ENCODE measurements at regions not wholly inside any gene's neighbourhood (a gene's known extent, or its start where the extent isn't known, plus 50 kb on each side); places are given as distances from the start of the nearest gene placed in this dataset.
"Not testable (repeated sequence)": the region's sequence is repeated elsewhere in the genome, so short reads cannot be mapped to it uniquely, and the experiment has no call there.

DNA sequence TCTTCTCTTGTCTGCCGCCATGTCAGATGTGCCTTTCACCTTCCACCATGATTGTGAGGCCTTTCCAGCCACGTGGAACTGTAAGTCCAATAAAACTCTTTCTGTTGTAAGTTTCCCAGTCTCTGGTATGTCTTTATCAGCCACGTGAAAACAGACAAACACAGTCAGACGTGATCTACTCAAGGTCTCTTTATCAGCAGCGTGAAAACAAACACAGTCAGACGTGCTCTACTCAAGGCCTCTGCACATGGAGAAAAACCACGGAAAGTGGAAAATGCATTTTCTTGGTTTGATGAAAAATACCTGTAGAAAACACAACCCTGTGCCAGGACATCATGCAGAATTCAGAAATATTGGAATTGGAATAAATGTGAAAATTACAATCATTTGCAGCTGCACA is 1115.7 kb downstream of the TMEM121 start:
- TF ChIP-seq, protein P1, sequence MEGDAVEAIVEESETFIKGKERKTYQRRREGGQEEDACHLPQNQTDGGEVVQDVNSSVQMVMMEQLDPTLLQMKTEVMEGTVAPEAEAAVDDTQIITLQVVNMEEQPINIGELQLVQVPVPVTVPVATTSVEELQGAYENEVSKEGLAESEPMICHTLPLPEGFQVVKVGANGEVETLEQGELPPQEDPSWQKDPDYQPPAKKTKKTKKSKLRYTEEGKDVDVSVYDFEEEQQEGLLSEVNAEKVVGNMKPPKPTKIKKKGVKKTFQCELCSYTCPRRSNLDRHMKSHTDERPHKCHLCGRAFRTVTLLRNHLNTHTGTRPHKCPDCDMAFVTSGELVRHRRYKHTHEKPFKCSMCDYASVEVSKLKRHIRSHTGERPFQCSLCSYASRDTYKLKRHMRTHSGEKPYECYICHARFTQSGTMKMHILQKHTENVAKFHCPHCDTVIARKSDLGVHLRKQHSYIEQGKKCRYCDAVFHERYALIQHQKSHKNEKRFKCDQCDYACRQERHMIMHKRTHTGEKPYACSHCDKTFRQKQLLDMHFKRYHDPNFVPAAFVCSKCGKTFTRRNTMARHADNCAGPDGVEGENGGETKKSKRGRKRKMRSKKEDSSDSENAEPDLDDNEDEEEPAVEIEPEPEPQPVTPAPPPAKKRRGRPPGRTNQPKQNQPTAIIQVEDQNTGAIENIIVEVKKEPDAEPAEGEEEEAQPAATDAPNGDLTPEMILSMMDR (IDR thresholded peaks at IDR 0.05; ENCODE audit: low read depth, low read length, missing control alignments) = no peak
- Histone ChIP-seq H3K4me3 (ENCODE audit: low read depth, low read length) (no peak overlapping the region), H3K36me3 (replicated peaks) (no peaks in the 10 kb centered on the region), H3K27ac (no peak overlapping the region), H3K27me3 (replicated peaks) (no peaks in the 10 kb centered on the region)
- in situ Hi-C loops (cut with HindIII; ENCODE audit: low pct_ligation_motif_present, low sequenced_read_pairs) = no loop called here
- DNase-seq = no peak

DNA sequence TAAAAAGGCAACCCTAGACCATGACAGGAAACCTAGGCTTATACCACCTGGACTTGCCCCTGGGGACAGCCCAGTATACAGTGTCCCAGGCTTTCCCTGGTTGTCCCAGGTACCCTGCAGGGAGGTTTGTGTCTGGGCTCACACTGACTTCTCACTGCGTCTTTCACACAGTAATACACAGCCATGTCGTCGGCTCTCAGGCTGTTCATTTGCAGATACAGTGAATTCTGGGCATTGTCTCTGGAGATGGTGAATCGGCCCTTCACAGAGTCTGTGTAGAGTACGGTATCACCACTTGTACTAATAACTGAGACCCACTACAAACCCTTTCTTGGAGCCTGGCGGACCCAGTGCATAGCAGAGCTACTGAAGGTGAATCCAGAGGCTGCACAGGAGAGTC is 1116.6 kb downstream of the TMEM121 start:
- in situ Hi-C loops (cut with HindIII; ENCODE audit: low pct_ligation_motif_present, low sequenced_read_pairs); H3K36me3 ChIP-seq (replicated peaks); DNase-seq; H3K4me3 ChIP-seq (ENCODE audit: low read depth, low read length); H3K27ac ChIP-seq; H3K27me3 ChIP-seq (replicated peaks): not testable (repeated sequence)

DNA sequence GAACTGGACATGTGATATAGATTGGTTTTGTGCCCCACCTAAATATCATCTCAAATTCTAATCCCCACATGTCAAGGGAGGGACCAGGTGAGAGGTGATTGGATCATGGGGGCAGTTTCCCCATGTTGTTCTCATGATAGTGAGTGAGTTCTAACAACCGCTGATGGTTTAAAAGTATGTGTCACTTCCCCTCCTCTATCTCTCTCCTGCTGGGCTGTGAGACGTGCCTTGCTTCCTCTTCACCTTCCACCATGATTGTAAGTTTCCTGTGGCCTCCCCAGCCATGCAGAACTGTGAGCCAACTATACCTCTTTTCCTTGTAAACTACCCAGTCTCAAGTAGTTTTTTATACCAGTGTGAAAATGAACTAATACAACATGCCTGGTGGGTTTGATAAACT is 1122.5 kb downstream of the TMEM121 start:
- in situ Hi-C loops (cut with HindIII; ENCODE audit: low pct_ligation_motif_present, low sequenced_read_pairs); DNase-seq; H3K36me3 ChIP-seq (replicated peaks); H3K27me3 ChIP-seq (replicated peaks); H3K4me3 ChIP-seq (ENCODE audit: low read depth, low read length); H3K27ac ChIP-seq: not testable (repeated sequence)

DNA sequence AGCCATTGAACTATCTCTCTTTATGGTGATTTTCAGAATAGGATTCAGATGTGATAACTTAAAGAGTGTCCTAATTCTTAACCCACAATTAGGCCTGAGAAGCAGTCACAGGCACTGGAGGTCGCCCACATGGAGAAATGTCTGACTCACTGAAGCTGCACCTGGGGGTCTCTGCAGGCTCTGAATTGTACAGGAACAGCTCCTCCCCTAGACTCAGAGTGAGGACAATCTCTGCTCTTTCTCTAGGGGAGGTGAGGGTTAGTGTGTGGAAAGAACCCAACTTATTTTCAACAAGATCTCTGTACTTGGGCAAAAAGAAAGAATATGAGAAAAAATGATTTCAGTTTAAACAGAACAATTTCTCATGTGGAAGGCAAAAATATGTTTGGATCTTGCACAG is 1124.6 kb downstream of the TMEM121 start:
- DNase-seq = no peak
- in situ Hi-C loops (cut with HindIII; ENCODE audit: low pct_ligation_motif_present, low sequenced_read_pairs) = no loop called here
- H3K27ac ChIP-seq = no peak overlapping the region
- no peak overlapping the region for H3K4me3 ChIP-seq (ENCODE audit: low read depth, low read length)
- TF ChIP-seq, protein P1 (IDR thresholded peaks at IDR 0.05; ENCODE audit: low read depth, low read length, missing control alignments) = no peak
- H3K36me3 ChIP-seq (replicated peaks) = no peaks in the 10 kb centered on the region
- H3K27me3 ChIP-seq (replicated peaks) = no peaks in the 10 kb centered on the region

DNA sequence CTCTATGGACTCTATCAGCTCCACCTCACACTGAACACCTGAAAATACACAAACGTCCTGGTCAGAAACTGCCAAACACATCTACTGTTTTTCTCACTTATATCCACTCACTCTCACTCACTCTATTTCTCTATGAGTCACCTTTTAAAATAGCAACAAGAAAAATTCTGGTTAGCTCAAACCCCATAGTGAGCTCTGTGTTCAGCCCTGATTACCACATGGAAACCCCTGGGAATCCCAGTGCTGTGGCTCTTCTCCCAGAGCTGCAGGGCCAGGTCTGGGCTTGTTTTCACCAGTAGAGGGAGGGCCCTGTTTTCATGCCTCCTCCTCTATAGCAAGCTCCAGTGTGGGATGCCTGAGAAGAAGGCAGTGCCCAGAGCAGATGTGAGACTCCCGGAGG is 1126.1 kb downstream of the TMEM121 start:
- Histone ChIP-seq H3K4me3 (ENCODE audit: low read depth, low read length) (no peak overlapping the region), H3K27me3 (replicated peaks) (no peaks in the 10 kb centered on the region), H3K36me3 (replicated peaks) (no peaks in the 10 kb centered on the region), H3K27ac (no peak overlapping the region)
- in situ Hi-C loops (cut with HindIII; ENCODE audit: low pct_ligation_motif_present, low sequenced_read_pairs) = no loop called here
- no peak for DNase-seq
- TF ChIP-seq, protein P1 (IDR thresholded peaks at IDR 0.05; ENCODE audit: low read depth, low read length, missing control alignments) = no peak

DNA sequence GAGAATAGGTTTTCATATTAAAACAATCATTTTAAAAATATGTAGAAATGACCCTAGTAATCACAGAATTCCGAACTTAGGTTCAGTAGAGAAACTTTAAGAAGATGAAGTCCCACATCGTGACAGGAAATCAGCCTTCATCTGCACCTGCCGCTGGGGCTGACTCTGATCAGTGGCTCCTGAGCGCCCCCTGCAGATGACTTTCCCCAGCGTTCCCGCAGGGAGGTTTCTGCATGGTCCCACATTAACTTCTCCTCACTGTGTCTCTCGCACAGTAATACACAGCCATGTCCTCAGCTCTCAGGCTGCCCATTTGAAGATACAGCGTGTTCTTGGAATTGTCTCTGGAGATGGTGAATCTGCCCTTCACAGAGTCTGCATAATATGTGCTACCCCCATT is 1131.1 kb downstream of the TMEM121 start:
- in situ Hi-C loops (cut with HindIII; ENCODE audit: low pct_ligation_motif_present, low sequenced_read_pairs) = no loop called here
- no peak for DNase-seq
- no peak overlapping the region for H3K4me3 ChIP-seq (ENCODE audit: low read depth, low read length)

DNA sequence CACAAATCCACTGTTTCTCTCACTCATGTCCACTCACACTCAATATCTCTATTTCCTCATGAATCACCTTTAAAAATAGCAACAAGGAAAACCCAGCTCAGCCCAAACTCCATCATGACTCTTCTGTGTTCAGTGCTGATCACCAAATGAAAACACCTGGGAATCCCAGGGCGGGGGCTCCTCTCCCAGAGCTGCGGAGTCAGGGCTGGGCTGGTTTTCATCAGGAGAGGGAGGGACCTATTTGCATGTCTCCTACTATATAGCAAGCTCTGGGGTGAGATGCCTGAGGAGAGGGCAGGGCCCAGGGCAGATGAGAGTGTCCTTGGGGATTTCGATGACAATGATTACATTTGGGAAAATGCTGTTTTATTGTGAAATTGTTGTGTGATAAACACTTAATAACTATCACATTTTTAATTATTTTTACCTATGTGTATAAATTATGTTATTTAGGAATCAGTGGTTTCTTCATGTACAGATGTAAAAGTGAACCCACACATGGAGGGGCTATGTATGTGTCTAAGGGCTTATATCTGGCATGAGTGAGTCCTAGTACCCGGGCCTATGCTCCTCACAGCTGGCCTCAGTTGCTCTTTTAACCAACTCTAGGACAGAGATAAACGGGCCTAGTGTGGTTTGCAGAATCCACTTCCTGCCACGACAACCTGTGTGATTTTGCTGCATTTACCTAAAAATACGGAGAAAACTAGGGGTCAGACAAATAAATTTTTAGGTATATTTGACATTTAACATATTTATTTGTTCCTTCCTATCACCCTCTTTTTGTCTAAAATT is 1131.9 kb downstream of the TMEM121 start:
- H3K27ac ChIP-seq; H3K4me3 ChIP-seq (ENCODE audit: low read depth, low read length); H3K36me3 ChIP-seq (replicated peaks); DNase-seq; H3K27me3 ChIP-seq (replicated peaks); in situ Hi-C loops (cut with HindIII; ENCODE audit: low pct_ligation_motif_present, low sequenced_read_pairs): not testable (repeated sequence)

More for the DNA sequence above, 1131.1 kb downstream of the TMEM121 start:
- Histone ChIP-seq H3K36me3 (replicated peaks) (no peaks in the 10 kb centered on the region), H3K27me3 (replicated peaks) (no peaks in the 10 kb centered on the region), H3K27ac (no peak overlapping the region)
- TF ChIP-seq, protein P1 (IDR thresholded peaks at IDR 0.05; ENCODE audit: low read depth, low read length, missing control alignments) = no peak

DNA sequence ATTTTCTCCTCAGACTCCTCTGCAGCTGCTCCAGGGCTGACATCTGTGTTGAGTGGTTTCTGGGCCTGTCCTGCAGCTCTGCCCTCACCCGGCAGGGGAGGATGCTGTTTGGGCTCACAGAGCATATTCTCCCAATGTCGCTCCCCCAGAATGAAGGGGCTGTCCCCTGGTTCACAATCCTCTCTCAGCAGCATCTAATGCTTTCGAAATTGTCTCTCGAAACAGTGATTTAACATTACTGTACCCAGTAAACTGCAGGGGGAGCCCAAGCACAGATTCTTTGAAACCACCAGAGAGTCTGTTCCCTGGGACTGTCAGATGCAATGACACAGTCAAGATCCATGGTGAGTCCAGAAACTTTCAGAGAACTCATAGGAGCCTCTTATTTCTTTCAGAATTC is 1135.2 kb downstream of the TMEM121 start:
- DNase-seq; H3K36me3 ChIP-seq (replicated peaks); H3K27me3 ChIP-seq (replicated peaks); H3K4me3 ChIP-seq (ENCODE audit: low read depth, low read length); H3K27ac ChIP-seq; in situ Hi-C loops (cut with HindIII; ENCODE audit: low pct_ligation_motif_present, low sequenced_read_pairs): not testable (repeated sequence)

Data from brain microvascular endothelial cell (primary cell).